ENCODE measurements at regions not wholly inside any gene's neighbourhood (a gene's known extent, or its start where the extent isn't known, plus 50 kb on each side); places are given as distances from the start of the nearest gene placed in this dataset.

- TF ChIP-seq POLR2A (IDR thresholded peaks at IDR 0.05) (no peak), CTCF (IDR thresholded peaks at IDR 0.05) (no peak)
These were observed 91.6 kb upstream of the NR3C1 start for GRCh38 chr5:143495110-143495509.
